GM12873 (cell line): ENCODE measurements at regions not wholly inside any gene's neighbourhood (a gene's known extent, or its start where the extent isn't known, plus 50 kb on each side); places are given as distances from the start of the nearest gene placed in this dataset.

ENCODE experiments used
- CTCF ChIP-seq: IDR thresholded peaks from 2 replicates; pipeline ENCODE4 v1.5.1; 2012; ENCODE audit warnings: low read depth, mild to moderate bottlenecking, moderate library complexity, low read length, control low read depth; ENCODE audit not compliant: insufficient read depth; ENCODE audit errors: missing control alignments

- no peak for TF ChIP-seq CTCF
Measured at GRCh38 chr11:122422682-122423081, 232.8 kb upstream of the UBASH3B start.

GRCh38 chr11:122421702-122422101, 233.8 kb upstream of the UBASH3B start:
- TF ChIP-seq CTCF: no peak

- TF ChIP-seq CTCF: no peak
Measured at GRCh38 chr11:122418032-122418431, 237.5 kb upstream of the UBASH3B start.

GRCh38 chr11:122414406-122415018, 241.0 kb upstream of the UBASH3B start:
- TF ChIP-seq CTCF: no peak

- no peak for TF ChIP-seq CTCF
Measured at GRCh38 chr11:122413677-122414076, 241.8 kb upstream of the UBASH3B start.

- TF ChIP-seq CTCF: no peak
Measured at GRCh38 chr11:122412581-122412980, 242.9 kb upstream of the UBASH3B start.

GRCh38 chr11:122406466-122406865, 249.1 kb upstream of the UBASH3B start:
- TF ChIP-seq CTCF: no peak
